Loucy (cell line): ENCODE measurements at regions not wholly inside any gene's neighbourhood (a gene's known extent, or its start where the extent isn't known, plus 50 kb on each side); places are given as distances from the start of the nearest gene placed in this dataset.

Experiments
- H2AFZ ChIP-seq: fragments of 200-600 bp; sonication (generic); 2 replicates; pipeline ENCODE4 v1.6.0; 2016; ENCODE audit warnings: antibody characterized with exemption, mild to moderate bottlenecking, low read length, moderate library complexity
- H3F3A ChIP-seq: fragments of 200-600 bp; 2 replicates; pipeline ENCODE4 v1.6.0; 2016; ENCODE audit warnings: antibody characterized with exemption, low read depth, mild to moderate bottlenecking
- H3K27me3 ChIP-seq: fragments of 200-600 bp; sonication (generic); 2 replicates; pipeline ENCODE4 v1.6.1; 2014; ENCODE audit warnings: low read length, mild to moderate bottlenecking; ENCODE audit not compliant: insufficient read depth, poor library complexity, severe bottlenecking
- H3K36me3 ChIP-seq: fragments of 200-600 bp; sonication (generic); 2 replicates; pipeline ENCODE4 v1.6.1; 2016; ENCODE audit warnings: low read length; ENCODE audit not compliant: insufficient read depth
- H3K4me1 ChIP-seq: fragments of 200-600 bp; sonication (generic); 2 replicates; pipeline ENCODE4 v1.5.1; 2014; ENCODE audit warnings: low read length, mild to moderate bottlenecking; ENCODE audit not compliant: insufficient read depth, poor library complexity, severe bottlenecking
- H3K4me2 ChIP-seq: fragments of 200-600 bp; sonication (generic); 2 replicates; pipeline ENCODE4 v1.6.0; 2014; ENCODE audit warnings: antibody characterized with exemption, low read length, low read depth, mild to moderate bottlenecking; ENCODE audit not compliant: poor library complexity, severe bottlenecking
- H3K4me3 ChIP-seq: fragments of 200-600 bp; sonication (generic); 2 replicates; pipeline ENCODE4 v1.5.1; 2014; ENCODE audit warnings: low read length, mild to moderate bottlenecking, mixed read lengths; ENCODE audit not compliant: poor library complexity, severe bottlenecking
- H3K79me2 ChIP-seq: fragments of 200-600 bp; sonication (generic); 2 replicates; pipeline ENCODE4 v1.6.1; 2014; ENCODE audit warnings: low read length; ENCODE audit not compliant: insufficient read depth
- H3K9ac ChIP-seq: fragments of 200-600 bp; sonication (generic); 2 replicates; pipeline ENCODE4 v1.6.0; 2014; ENCODE audit warnings: mild to moderate bottlenecking, low read depth, low read length, moderate library complexity; ENCODE audit not compliant: poor library complexity, severe bottlenecking
- H3K9me2 ChIP-seq: fragments of 200-600 bp; sonication (generic); replicated peaks from 2 replicates; pipeline ENCODE4 v1.6.1; 2016; ENCODE audit warnings: low read depth, low read length, mixed read lengths
- H3K9me3 ChIP-seq: fragments of 200-600 bp; sonication (generic); 2 replicates; pipeline ENCODE4 v1.6.1; 2014; ENCODE audit warnings: mild to moderate bottlenecking, antibody characterized with exemption, low read length, low read depth; ENCODE audit not compliant: insufficient read depth
- H4K20me1 ChIP-seq: fragments of 200-600 bp; sonication (generic); 2 replicates; pipeline ENCODE4 v1.6.0; 2014; ENCODE audit warnings: antibody characterized with exemption, low read length, mild to moderate bottlenecking; ENCODE audit not compliant: insufficient read depth, poor library complexity, severe bottlenecking
- EZH2phosphoT487 ChIP-seq: fragments of 200-600 bp; IDR thresholded peaks from 2 replicates; pipeline ENCODE4 v1.6.1; 2018; ENCODE audit warnings: antibody characterized with exemption, mild to moderate bottlenecking, moderate library complexity, borderline replicate concordance
- TF ChIP-seq, protein P1 (sequence below): fragments of 200-600 bp; sonication (generic); conservative IDR thresholded peaks from 2 replicates; pipeline ENCODE4 v1.5.1; 2014; ENCODE audit warnings: mild to moderate bottlenecking, antibody characterized with exemption, low read length

DNA sequence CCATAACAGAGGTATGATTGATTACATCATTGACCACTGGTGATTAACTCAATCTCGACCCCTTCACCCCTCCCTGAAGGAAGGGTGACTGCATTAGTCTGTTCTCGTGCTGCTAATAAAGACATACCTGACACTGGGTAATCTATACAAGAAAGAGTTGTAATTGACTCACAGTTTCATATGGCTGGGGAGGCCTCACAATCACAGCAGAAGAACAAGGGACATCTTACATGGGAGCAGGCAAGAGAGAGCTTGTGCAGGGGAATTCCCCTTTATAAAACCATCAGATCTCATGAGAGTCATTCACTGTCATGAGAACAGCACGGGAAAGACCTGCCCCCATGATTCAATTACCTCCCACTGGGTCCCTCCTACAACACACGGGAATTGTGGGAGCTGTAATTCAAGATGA lies 55.9 kb upstream of the TMCC3 start:
- Histone ChIP-seq H3K4me3 (no peak overlapping the region), H3K36me3 (no peaks in the 10 kb centered on the region), H3K9ac (no peak overlapping the region), H2AFZ (no peak overlapping the region), H3K79me2 (no peaks in the 10 kb centered on the region), H3K9me2 (no peaks in the 10 kb centered on the region), H3F3A (no peaks in the 10 kb centered on the region), H3K27me3 (no peaks in the 10 kb centered on the region), H4K20me1 (no peaks in the 10 kb centered on the region), H3K4me1 (no peaks in the 10 kb centered on the region), H3K4me2 (no peak overlapping the region), H3K9me3 (no peaks in the 10 kb centered on the region)
- TF ChIP-seq EZH2phosphoT487, result no peak
- TF ChIP-seq, protein P1, sequence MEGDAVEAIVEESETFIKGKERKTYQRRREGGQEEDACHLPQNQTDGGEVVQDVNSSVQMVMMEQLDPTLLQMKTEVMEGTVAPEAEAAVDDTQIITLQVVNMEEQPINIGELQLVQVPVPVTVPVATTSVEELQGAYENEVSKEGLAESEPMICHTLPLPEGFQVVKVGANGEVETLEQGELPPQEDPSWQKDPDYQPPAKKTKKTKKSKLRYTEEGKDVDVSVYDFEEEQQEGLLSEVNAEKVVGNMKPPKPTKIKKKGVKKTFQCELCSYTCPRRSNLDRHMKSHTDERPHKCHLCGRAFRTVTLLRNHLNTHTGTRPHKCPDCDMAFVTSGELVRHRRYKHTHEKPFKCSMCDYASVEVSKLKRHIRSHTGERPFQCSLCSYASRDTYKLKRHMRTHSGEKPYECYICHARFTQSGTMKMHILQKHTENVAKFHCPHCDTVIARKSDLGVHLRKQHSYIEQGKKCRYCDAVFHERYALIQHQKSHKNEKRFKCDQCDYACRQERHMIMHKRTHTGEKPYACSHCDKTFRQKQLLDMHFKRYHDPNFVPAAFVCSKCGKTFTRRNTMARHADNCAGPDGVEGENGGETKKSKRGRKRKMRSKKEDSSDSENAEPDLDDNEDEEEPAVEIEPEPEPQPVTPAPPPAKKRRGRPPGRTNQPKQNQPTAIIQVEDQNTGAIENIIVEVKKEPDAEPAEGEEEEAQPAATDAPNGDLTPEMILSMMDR, result no peak

DNA sequence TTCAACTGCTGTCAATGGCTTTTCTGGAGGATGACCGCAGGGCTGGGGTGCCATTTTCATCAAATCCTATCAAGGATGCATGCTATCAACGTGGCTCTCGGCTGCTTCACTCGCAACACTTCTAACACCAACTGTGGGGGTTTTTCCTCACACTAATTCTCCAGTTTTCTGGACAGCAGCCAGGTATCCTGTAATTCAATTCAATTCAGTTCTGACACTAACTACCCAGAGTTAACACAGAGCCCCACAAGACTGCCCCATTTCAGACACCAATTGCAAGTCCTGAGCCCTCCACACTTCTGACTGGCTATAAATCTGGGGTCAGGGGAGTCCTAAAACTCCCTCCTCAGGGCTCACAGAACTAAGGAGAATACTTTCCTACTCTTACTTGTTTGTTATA lies 55.3 kb upstream of the TMCC3 start:
- no peaks in the 10 kb centered on the region for H3F3A ChIP-seq
- no peaks in the 10 kb centered on the region for H3K79me2 ChIP-seq
- no peak overlapping the region for H3K4me3 ChIP-seq
- H2AFZ ChIP-seq, result no peak overlapping the region
- no peaks in the 10 kb centered on the region for H3K36me3 ChIP-seq
- no peak overlapping the region for H3K4me2 ChIP-seq
- no peak overlapping the region for H3K9ac ChIP-seq
- TF ChIP-seq, protein P1, result no peak
- no peak for TF ChIP-seq EZH2phosphoT487
- H3K9me2 ChIP-seq, result no peaks in the 10 kb centered on the region
- no peaks in the 10 kb centered on the region for H3K27me3 ChIP-seq
- H3K9me3 ChIP-seq, result no peaks in the 10 kb centered on the region
- no peaks in the 10 kb centered on the region for H4K20me1 ChIP-seq
- H3K4me1 ChIP-seq, result no peaks in the 10 kb centered on the region

DNA sequence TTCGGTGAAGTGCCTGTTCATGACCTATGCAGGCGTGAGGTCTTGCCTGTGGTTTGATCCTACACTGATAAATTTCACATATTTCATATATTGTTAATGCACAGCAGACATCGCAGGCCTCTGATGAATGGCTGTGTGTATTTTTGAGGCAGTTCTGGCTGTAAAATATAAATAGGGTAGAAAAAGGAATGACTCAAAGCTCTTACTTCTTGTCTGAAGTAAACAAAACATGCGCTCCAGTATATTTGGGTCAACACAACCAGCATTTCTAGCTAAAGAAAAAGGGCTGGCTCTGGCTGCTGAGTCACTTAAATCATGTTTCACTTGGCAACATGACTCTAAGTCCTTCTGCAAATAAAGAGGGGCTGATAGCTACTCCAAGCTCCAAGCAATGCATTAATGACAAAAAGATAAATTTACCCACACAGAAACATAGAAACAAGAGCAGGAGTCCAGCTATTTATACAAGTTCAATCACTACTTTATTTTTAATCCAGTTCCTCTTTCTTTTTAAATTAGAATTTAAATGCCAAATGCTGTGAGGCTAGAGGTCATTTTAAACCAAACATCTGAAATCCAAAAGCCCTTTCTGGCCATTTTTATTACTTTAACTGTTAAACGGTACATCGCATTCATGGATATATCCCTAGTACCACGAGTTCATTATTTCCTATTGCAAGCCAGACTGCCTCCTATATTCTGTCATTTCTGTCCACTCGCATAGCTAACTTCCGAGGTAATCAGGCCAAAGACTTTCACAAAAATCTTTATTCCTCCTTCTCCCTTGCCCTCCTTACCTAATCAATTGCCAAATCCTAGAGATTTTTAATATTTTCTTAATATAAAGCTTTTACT lies 54.3 kb upstream of the TMCC3 start:
- no peak overlapping the region for H2AFZ ChIP-seq
- TF ChIP-seq, protein P1, result no peak
- no peak for TF ChIP-seq EZH2phosphoT487
- H3K79me2 ChIP-seq, result no peaks in the 10 kb centered on the region
- H3K36me3 ChIP-seq, result no peaks in the 10 kb centered on the region
- H3K9me2 ChIP-seq, result no peaks in the 10 kb centered on the region
- H4K20me1 ChIP-seq, result no peaks in the 10 kb centered on the region
- no peaks in the 10 kb centered on the region for H3K27me3 ChIP-seq
- H3K9ac ChIP-seq, result no peak overlapping the region
- no peaks in the 10 kb centered on the region for H3K4me1 ChIP-seq
- H3F3A ChIP-seq, result no peaks in the 10 kb centered on the region
- no peak overlapping the region for H3K4me3 ChIP-seq
- H3K4me2 ChIP-seq, result no peak overlapping the region
- H3K9me3 ChIP-seq, result no peaks in the 10 kb centered on the region
